NCI-H128 (cell line): ENCODE measurements at regions not wholly inside any gene's neighbourhood (a gene's known extent, or its start where the extent isn't known, plus 50 kb on each side); places are given as distances from the start of the nearest gene placed in this dataset.
"Not testable (repeated sequence)": the region's sequence is repeated elsewhere in the genome, so short reads cannot be mapped to it uniquely, and the experiment has no call there.

Experiments
- DNase-seq: peaks from one replicate; lab custom pipeline; 2025; ENCODE audit not compliant: unreplicated experiment; lab: John Stamatoyannopoulos, UW

- no peak for DNase-seq
These were observed 1115.3 kb downstream of the REEP3 start for GRCh38 chr10:64636461-64636860.

DNA sequence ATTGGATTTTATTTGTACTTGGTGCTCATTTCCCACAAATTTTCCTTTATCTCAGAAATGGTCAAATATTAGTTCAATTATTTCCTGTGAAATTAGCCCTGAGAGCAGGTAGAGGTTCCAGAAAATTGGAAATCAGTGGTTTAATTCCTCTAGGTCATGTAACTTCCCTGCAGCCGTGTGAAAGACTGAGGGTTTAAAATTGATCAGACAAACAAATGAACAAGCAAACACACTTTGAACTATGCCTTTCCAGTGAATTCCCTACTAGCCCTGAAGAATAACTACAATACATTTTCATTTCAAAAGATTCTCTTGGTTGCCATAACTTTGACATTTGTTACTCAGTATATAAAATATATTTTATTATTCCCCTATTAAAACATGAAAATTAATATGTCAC is 1116.7 kb downstream of the REEP3 start:
- DNase-seq = no peak

DNA sequence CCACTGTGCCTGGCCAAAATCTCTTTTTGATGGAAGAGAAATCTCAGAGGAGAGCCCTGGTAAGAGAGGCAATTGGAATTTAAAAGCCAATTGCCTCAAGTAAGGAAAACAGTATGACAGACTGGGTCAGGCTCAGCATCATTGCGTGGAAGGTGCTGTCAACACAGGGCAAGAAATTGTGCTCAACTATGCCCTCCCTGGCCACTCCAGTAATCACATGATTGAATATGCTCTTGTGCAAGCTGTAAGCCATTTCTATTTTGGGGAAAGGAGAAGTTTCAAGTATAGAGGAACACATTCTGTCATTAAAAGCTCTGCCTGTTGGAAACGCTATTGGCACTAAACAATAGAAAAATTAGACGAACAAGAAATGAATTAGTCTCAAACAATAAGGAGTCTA is 1127.7 kb downstream of the REEP3 start:
- DNase-seq = no peak

DNA sequence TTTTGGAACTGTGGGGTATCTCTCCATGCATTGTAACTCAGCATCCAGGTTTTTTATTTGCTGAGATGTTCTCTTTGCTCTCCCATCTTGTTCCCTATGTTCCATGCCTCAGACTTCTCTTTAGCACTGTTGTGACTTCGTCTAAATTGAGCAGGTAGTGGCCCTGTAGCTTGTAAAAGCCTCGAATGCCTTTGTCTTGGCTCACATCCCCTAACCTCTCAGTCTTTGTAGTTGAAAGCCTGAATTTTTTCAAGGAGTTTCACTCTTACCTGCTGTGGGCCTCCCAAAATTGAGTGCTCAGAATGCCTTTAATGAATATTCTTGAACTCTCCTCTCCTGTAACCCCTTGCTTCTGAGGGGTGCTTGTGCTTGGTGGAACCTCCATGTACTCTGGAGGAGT is 1137.3 kb downstream of the REEP3 start:
- DNase-seq = no peak

DNA sequence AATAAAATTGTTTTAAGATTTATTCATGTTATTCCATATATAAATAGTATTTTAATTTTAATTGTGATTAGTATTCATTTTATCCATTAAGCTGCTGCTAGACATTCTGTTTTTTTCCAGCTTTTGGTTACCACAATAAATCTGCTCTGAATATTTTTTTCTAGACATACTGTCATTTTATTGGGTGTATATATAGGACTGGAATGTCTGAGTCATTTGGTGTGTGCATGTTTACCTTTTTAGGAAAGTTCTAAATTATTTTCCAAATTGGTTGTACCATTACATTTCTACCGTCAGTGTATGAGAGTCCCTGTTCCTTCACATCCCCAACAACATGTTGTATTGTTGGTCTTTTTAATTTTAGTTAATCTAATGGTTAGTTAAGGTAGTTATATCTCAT is 1138.1 kb downstream of the REEP3 start:
- no peak for DNase-seq

DNA sequence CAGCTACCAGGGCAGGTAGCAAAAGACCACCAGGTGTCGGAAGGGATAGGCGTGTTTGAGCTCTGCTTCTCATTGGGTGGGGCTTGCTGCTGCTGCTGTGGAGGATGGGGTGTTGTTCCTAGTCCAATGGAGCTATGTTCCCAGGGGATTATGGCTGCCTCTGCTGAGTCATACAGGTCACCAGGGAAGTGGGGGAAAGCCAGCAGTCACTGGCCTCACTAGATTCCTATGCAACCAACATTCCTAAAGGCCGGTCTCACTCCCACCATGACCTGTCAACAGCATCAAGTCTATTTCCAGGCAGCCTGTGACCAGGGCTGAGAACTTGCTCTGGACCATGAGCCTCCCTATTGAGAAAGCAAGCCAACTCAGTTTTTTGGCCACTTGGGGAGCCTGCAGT is 1160.8 kb downstream of the REEP3 start:
- DNase-seq = no peak

- no peak for DNase-seq
These were observed 1169.0 kb downstream of the REEP3 start for GRCh38 chr10:64690194-64690593.

DNA sequence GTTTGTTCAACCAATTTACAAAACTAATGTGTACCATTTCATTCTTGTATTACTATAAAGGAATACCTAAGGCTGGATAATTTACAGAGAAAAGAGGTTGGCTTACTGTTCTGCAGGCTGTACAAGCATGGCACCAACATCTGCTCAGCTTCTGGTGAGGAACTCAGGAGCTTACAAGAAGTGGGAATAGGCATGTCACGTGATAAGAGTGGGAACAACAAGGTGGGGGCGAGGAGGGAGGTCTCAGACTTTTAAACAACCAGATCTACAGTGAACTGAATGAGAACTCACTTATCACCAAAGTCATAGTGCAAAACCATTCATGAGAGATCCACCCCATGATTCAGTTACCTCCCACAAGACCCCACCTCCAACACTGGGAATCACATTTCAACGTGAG is 1178.0 kb downstream of the REEP3 start:
- no peak for DNase-seq

- not testable (repeated sequence) for DNase-seq
These were observed 1180.9 kb downstream of the REEP3 start for GRCh38 chr10:64702086-64702485.

DNA sequence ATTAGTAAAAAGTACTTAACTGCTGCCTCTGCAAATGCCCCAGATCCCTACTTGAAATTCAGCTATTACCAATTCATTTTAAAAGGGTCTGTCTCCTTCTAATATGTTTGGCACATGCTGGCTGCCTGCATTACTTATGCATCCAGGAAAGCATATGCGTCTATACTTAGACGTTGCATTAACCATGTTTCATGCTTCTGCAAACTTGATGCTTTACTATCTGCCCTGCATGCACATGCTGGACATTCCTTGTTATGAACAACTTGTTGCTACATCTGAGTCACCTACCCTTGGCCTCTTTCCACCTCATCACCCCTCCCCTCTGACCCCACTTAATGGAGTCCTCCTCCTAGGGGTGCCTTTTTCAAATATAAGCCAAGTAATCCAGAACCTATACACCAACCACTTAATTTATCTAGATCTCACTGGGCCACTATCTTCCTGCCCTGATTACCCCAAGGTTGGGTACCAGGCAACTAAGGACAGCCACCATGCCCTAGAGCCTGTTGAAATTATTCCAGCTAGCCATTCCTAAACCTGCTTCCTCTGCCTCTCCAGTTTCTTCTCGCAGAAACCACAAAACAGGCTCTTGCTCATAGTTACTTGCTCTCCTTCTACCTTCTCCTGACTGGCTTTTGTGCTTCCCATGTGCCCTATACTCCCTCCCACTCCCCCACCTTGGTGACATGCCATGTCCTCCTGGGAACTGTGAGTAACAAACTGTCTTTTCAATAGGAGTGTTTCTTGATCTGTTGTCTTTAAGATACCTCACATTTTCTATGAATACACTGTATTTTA is 1187.9 kb downstream of the REEP3 start:
- no peak for DNase-seq

GRCh38 chr10:64726466-64726865 is 1205.3 kb downstream of the REEP3 start:
- DNase-seq = no peak

DNA sequence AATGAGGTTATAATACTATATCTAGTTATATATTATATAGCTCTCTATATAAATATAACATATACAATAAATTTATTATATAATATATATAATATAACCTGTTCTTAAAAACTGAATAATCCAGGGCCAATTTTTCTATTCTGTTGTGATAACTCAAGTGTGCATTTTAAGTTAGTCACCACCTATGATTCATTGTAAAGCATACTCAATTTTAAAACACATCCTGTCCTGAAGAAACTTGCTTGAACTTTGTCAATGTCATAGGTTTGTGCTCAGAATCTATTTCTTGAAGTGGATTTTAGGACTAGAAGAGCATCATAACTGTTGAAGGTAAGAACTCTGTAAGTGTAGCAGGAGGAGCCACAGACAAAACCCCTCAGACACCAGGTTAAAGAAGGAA is 1209.8 kb downstream of the REEP3 start:
- no peak for DNase-seq

GRCh38 chr10:64732372-64732957 is 1211.3 kb downstream of the REEP3 start:
- no peak for DNase-seq

GRCh38 chr10:64733980-64734379 is 1212.8 kb downstream of the REEP3 start:
- no peak for DNase-seq

DNA sequence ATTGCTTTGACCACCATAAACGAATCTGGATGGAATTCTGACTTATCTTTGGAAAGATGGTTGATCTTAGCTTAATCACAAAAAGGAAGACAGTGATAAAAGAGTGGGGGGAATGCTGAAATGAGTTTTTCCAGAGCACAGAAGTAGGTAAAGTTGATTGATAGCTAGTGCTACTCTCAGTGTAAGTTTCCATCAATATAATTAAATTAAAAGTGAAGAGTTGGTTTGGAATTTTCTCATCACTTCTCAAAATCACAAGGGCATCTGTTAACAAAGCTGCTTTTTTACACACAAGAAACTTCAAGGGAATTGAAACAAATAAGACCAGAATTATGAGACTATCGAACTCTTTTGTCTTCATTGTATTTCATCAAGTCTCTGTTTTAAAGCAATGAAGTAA is 1217.3 kb downstream of the REEP3 start:
- no peak for DNase-seq

DNA sequence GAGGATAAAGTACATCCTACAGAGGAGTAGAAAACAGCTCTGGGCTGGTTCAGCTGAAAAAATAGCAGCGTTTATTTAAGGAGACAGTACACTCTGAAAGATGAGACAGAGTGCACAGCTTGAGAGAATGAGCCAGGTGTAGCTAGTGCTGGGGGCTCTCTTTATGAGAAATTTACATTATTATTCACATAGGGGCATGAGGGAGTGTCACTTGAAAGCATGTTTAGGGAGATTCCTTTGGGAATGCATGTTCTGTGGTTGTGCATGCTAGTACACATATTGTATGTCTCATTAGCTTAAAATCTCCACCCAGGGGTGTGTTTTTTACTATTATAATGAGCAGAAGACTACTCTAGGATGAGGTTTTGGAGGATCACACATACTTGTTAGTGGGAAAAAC is 1224.4 kb downstream of the REEP3 start:
- no peak for DNase-seq

DNA sequence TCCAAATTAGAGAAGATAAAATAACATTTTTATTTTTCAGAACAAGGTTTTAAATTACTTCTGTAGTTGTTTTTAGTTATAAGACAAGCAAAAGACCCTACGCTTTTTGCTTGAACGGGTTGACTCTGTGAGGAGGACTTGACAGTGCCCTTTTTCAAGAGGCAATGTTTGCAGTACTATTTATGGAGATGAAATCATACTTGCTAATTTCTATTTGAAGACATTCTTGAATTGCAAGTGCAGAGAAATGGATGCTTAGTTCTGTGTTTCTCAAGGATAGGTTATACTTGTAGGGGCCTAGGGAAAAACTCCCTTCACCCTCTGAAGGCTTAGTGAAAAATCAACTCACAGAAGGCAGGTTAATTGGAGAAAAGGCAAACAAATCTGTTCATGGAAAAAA is 1229.5 kb downstream of the REEP3 start:
- no peak for DNase-seq

GRCh38 chr10:64753516-64753915 is 1232.3 kb downstream of the REEP3 start:
- DNase-seq = no peak

GRCh38 chr10:64760371-64760770 is 1239.2 kb downstream of the REEP3 start:
- DNase-seq = no peak

- DNase-seq = no peak
These were observed 1241.7 kb downstream of the REEP3 start for GRCh38 chr10:64762861-64763260.

DNA sequence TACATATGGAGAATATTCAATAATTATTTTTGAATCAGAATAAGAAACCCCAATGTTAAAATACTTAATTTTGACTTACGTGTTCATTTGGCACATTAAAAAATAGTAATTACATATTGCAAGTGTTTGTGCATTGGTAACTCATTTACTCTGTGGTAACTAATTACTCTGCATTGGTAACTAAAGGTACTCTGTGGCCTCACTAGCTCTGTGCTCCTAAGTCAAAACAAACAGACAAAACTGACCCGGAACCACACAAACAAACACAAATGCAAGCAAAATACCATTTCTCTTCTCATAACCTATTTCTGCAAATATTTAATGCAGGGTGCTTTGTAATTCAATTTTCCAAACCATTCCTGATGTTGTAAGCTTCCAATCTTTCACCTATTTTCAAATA is 1244.3 kb downstream of the REEP3 start:
- no peak for DNase-seq

- DNase-seq = no peak
These were observed 1250.3 kb downstream of the REEP3 start for GRCh38 chr10:64771253-64772050.
